Central memory CD8-positive, alpha-beta T cell (primary cell): ENCODE measurements at regions not wholly inside any gene's neighbourhood (a gene's known extent, or its start where the extent isn't known, plus 50 kb on each side); places are given as distances from the start of the nearest gene placed in this dataset.

ENCODE experiments used
- ATAC-seq: fragments of 150-1000 bp; cut with Tn5 transposase; replicated peaks from 2 replicates; pipeline ENCODE4 v1.10.0; 2022; ENCODE audit warnings: mild to moderate bottlenecking, moderate FRiP score, moderate number of reproducible peaks; ENCODE audit not compliant: poor library complexity, severe bottlenecking; ENCODE audit errors: extremely low read depth
- DNase-seq, 2 donors: peaks; one replicate each; pipeline ENCODE4 v3.0.0; 2021; ENCODE audit warnings: low spot score in 2 of 2
- H3K27ac Mint-ChIP-seq: one replicate; pipeline ENCODE4 v1.8.0; 2022; ENCODE audit warnings: low read depth, mild to moderate bottlenecking, moderate library complexity, mixed read lengths
- H3K27me3 Mint-ChIP-seq: one replicate; pipeline ENCODE4 v1.8.0; 2022; ENCODE audit warnings: mixed read lengths
- H3K36me3 Mint-ChIP-seq: one replicate; pipeline ENCODE4 v1.8.0; 2022; ENCODE audit warnings: mild to moderate bottlenecking, moderate library complexity, mixed read lengths; ENCODE audit not compliant: insufficient read depth
- H3K4me1 Mint-ChIP-seq: one replicate; pipeline ENCODE4 v1.8.0; 2022; ENCODE audit warnings: mixed read lengths
- H3K4me3 Mint-ChIP-seq: one replicate; pipeline ENCODE4 v1.8.0; 2022; ENCODE audit warnings: mild to moderate bottlenecking, moderate library complexity, mixed read lengths
- H3K9me3 Mint-ChIP-seq: one replicate; pipeline ENCODE4 v1.8.0; 2022; ENCODE audit warnings: mixed read lengths

- H3K36me3 Mint-ChIP-seq = no peaks in the 10 kb centered on the region
- H3K4me3 Mint-ChIP-seq = no peak overlapping the region
- no peaks in the 10 kb centered on the region for H3K9me3 Mint-ChIP-seq
- ATAC-seq (no peak), DNase-seq (no peak)
- no peaks in the 10 kb centered on the region for H3K4me1 Mint-ChIP-seq
- no peak overlapping the region for H3K27ac Mint-ChIP-seq
- H3K27me3 Mint-ChIP-seq = peaks cover 36% of the 10 kb centered on the region
These were observed 123.2 kb upstream of the TMC3 start for GRCh38 chr15:81497238-81497637.

GRCh38 chr15:81495780-81496467, 121.9 kb upstream of the TMC3 start:
- Mint-ChIP-seq H3K4me3 (no peak overlapping the region), H3K9me3 (no peaks in the 10 kb centered on the region), H3K27ac (no peak overlapping the region)

GRCh38 chr15:81492969-81493645, 119.1 kb upstream of the TMC3 start:
- Mint-ChIP-seq H3K27me3 (peaks cover 65% of the 10 kb centered on the region), H3K9me3 (no peaks in the 10 kb centered on the region), H3K36me3 (no peaks in the 10 kb centered on the region), H3K4me3 (no peak overlapping the region), H3K4me1 (no peaks in the 10 kb centered on the region), H3K27ac (no peak overlapping the region)
- DNase-seq (no peak), ATAC-seq (no peak)

More at GRCh38 chr15:81495780-81496467, 121.9 kb upstream of the TMC3 start:
- Mint-ChIP-seq H3K36me3 (no peaks in the 10 kb centered on the region), H3K4me1 (no peaks in the 10 kb centered on the region), H3K27me3 (peaks cover 44% of the 10 kb centered on the region)
- ATAC-seq (no peak), DNase-seq (no peak)

- DNase-seq = no peak
- Mint-ChIP-seq H3K27ac (no peak overlapping the region), H3K27me3 (peaks cover 69% of the 10 kb centered on the region), H3K9me3 (no peaks in the 10 kb centered on the region), H3K4me1 (no peaks in the 10 kb centered on the region), H3K4me3 (no peak overlapping the region), H3K36me3 (no peaks in the 10 kb centered on the region)
- no peak for ATAC-seq
These were observed 118.4 kb upstream of the TMC3 start for GRCh38 chr15:81492331-81492968.

GRCh38 chr15:81491414-81492096, 117.5 kb upstream of the TMC3 start:
- H3K27me3 Mint-ChIP-seq = peaks cover 72% of the 10 kb centered on the region
- H3K27ac Mint-ChIP-seq = no peak overlapping the region
- no peaks in the 10 kb centered on the region for H3K4me1 Mint-ChIP-seq
- no peaks in the 10 kb centered on the region for H3K9me3 Mint-ChIP-seq
- ATAC-seq = no peak
- no peak for DNase-seq
- H3K36me3 Mint-ChIP-seq = no peaks in the 10 kb centered on the region
- H3K4me3 Mint-ChIP-seq = no peak overlapping the region

GRCh38 chr15:81485806-81486205, 111.8 kb upstream of the TMC3 start:
- DNase-seq = no peak
- no peak for ATAC-seq
- peaks cover 27% of the 10 kb centered on the region for H3K27me3 Mint-ChIP-seq
- no peaks in the 10 kb centered on the region for H3K9me3 Mint-ChIP-seq
- no peak overlapping the region for H3K4me3 Mint-ChIP-seq
- H3K36me3 Mint-ChIP-seq = no peaks in the 10 kb centered on the region
- no peak overlapping the region for H3K27ac Mint-ChIP-seq
- no peaks in the 10 kb centered on the region for H3K4me1 Mint-ChIP-seq

- no peak for ATAC-seq
- no peaks in the 10 kb centered on the region for H3K9me3 Mint-ChIP-seq
- peaks cover 22% of the 10 kb centered on the region for H3K27me3 Mint-ChIP-seq
- H3K36me3 Mint-ChIP-seq = no peaks in the 10 kb centered on the region
- H3K27ac Mint-ChIP-seq = no peak overlapping the region
- H3K4me1 Mint-ChIP-seq = no peaks in the 10 kb centered on the region
- no peak for DNase-seq
- no peak overlapping the region for H3K4me3 Mint-ChIP-seq
These were observed 110.3 kb upstream of the TMC3 start for GRCh38 chr15:81484086-81484955.

GRCh38 chr15:81483496-81483895, 109.5 kb upstream of the TMC3 start:
- Mint-ChIP-seq H3K27ac (no peak overlapping the region), H3K27me3 (peaks cover 21% of the 10 kb centered on the region), H3K4me3 (no peak overlapping the region), H3K4me1 (no peaks in the 10 kb centered on the region), H3K36me3 (no peaks in the 10 kb centered on the region), H3K9me3 (no peaks in the 10 kb centered on the region)
- ATAC-seq (no peak), DNase-seq (no peak)

GRCh38 chr15:81481346-81481745, 107.3 kb upstream of the TMC3 start:
- no peak for DNase-seq
- H3K27ac Mint-ChIP-seq = no peak overlapping the region
- no peaks in the 10 kb centered on the region for H3K4me1 Mint-ChIP-seq
- peaks cover 17% of the 10 kb centered on the region for H3K27me3 Mint-ChIP-seq
- no peak for ATAC-seq
- H3K9me3 Mint-ChIP-seq = no peaks in the 10 kb centered on the region
- H3K36me3 Mint-ChIP-seq = no peaks in the 10 kb centered on the region
- H3K4me3 Mint-ChIP-seq = no peak overlapping the region

GRCh38 chr15:81480645-81481053, 106.6 kb upstream of the TMC3 start:
- Mint-ChIP-seq H3K4me1 (no peaks in the 10 kb centered on the region), H3K36me3 (no peaks in the 10 kb centered on the region), H3K27me3 (peaks cover 17% of the 10 kb centered on the region), H3K9me3 (no peaks in the 10 kb centered on the region), H3K27ac (no peak overlapping the region), H3K4me3 (peak overlapping the region; percentile 32)
- DNase-seq (no peak), ATAC-seq (no peak)

GRCh38 chr15:81478354-81478753, 104.3 kb upstream of the TMC3 start:
- no peak overlapping the region for H3K4me3 Mint-ChIP-seq
- no peak overlapping the region for H3K27ac Mint-ChIP-seq
- ATAC-seq (no peak), DNase-seq (no peak)
- no peaks in the 10 kb centered on the region for H3K36me3 Mint-ChIP-seq
- H3K9me3 Mint-ChIP-seq = no peaks in the 10 kb centered on the region
- H3K4me1 Mint-ChIP-seq = no peaks in the 10 kb centered on the region
- peaks cover 28% of the 10 kb centered on the region for H3K27me3 Mint-ChIP-seq

GRCh38 chr15:81475926-81476325, 101.9 kb upstream of the TMC3 start:
- no peaks in the 10 kb centered on the region for H3K4me1 Mint-ChIP-seq
- peaks cover 52% of the 10 kb centered on the region for H3K27me3 Mint-ChIP-seq
- ATAC-seq = no peak
- H3K36me3 Mint-ChIP-seq = no peaks in the 10 kb centered on the region
- no peak overlapping the region for H3K27ac Mint-ChIP-seq
- H3K4me3 Mint-ChIP-seq = no peak overlapping the region
- no peaks in the 10 kb centered on the region for H3K9me3 Mint-ChIP-seq
- DNase-seq = no peak
